Spinal cord (tissue), 9 donors: ENCODE measurements at regions not wholly inside any gene's neighbourhood (a gene's known extent, or its start where the extent isn't known, plus 50 kb on each side); places are given as distances from the start of the nearest gene placed in this dataset.
"Not testable (repeated sequence)": the region's sequence is repeated elsewhere in the genome, so short reads cannot be mapped to it uniquely, and the experiment has no call there.

ENCODE experiments used
- DNase-seq, 6 donors: peaks; one replicate each; pipeline versions ENCODE4 v3.0.0 to v3.0.0-alpha.2; 2013 to 2015; ENCODE audit warnings: low spot score in 6 of 6, low read depth in 4 of 6
- H3K27ac ChIP-seq: one replicate; pipeline ENCODE4 v1.5.1; 2013; ENCODE audit warnings: low read depth, low read length, control low read depth
- H3K27me3 ChIP-seq: one replicate; pipeline ENCODE4 v1.6.1; 2013; ENCODE audit warnings: low read length; ENCODE audit not compliant: control insufficient read depth, insufficient read depth
- H3K36me3 ChIP-seq: one replicate; pipeline ENCODE4 v1.6.1; 2013; ENCODE audit warnings: low read length; ENCODE audit not compliant: control insufficient read depth, insufficient read depth
- H3K4me1 ChIP-seq: one replicate; pipeline ENCODE4 v1.6.1; 2013; ENCODE audit warnings: low read length; ENCODE audit not compliant: control insufficient read depth, insufficient read depth
- H3K4me3 ChIP-seq: one replicate; pipeline ENCODE4 v1.5.1; 2013; ENCODE audit warnings: low read depth, low read length, control low read depth
- H3K9me3 ChIP-seq: one replicate; pipeline ENCODE4 v1.6.1; 2013; ENCODE audit warnings: low read length; ENCODE audit not compliant: control insufficient read depth, insufficient read depth
- WGBS: methylation state at CpG from one replicate; pipeline ENCODE4 v1.1.5; 2013; ENCODE audit warnings: missing lambda C conversion rate; ENCODE audit not compliant: insufficient coverage; 5-methylcytosine and 5-hydroxymethylcytosine counted together
- donor health status: healthy.

DNA sequence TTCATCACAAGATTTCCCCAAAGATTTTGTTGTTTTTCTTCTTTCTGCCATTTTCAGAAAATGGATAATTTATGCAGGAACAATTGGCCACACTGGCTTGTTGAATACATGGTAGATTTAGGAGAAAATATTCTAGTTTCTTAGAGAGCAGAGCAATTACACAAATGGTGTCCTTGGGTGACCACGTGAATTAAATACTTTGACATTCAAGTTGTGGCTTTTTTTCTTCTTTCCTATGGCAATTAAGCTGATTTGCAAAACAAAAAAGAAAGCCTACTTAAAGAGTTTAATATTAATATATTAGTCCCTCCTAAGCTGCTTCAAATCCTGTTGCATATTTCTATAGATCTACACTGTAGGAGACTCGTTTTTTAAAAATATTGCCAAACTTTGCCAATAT lies 133.0 kb upstream of the HTR2C start:
- H3K36me3 ChIP-seq = no peaks in the 10 kb centered on the region
- DNase-seq = no peak
- H3K4me1 ChIP-seq = no peaks in the 10 kb centered on the region
- H3K27ac ChIP-seq = no peak overlapping the region
- no CpG with 5 or more reads among the region's 2 CpGs for WGBS
- H3K4me3 ChIP-seq = no peak overlapping the region
- H3K27me3 ChIP-seq = peaks cover 6% of the 10 kb centered on the region
- no peaks in the 10 kb centered on the region for H3K9me3 ChIP-seq

DNA sequence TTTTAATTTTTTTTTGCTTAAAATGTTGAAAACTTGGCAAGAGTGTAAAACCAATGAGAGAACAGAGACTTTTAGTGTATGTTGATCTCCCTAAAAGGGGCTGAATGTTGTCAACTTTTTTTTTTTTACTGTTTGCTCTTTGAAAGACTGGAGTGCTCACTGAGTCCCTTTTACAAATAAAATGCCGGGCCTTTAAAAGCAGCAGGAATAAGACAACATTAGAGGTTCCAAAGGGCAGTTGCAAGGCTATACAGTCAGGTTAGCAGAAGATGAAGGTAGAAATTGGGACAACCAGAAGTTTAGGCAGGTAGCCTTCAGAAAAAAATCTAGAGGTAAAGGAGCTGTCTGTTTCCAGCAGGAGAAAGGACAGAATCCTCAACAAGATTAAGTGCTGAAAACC lies 132.5 kb upstream of the HTR2C start:
- Histone ChIP-seq H3K4me1 (no peaks in the 10 kb centered on the region), H3K27ac (no peak overlapping the region), H3K27me3 (peaks cover 6% of the 10 kb centered on the region), H3K4me3 (no peak overlapping the region), H3K36me3 (no peaks in the 10 kb centered on the region), H3K9me3 (no peaks in the 10 kb centered on the region)
- WGBS = no CpG with 5 or more reads among the region's 1 CpG
- DNase-seq = no peak

DNA sequence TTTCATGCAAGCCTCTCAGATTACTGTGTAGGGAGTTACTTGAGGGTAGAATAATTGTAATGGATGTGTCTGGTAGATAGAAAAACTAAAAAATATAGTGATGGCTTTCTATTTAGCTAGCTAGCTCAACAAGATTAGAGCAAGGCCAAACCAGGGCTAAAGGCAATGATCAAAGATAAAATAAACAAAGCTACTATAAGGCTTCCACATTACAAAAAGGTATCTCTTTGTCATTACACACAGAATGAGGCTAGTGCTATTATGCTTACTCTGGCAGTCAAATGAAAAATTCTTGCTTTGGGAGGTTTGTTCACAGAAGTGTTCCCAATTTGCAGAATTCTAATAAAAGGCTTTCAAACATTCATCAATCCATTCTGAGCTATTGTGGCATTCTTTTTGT lies 121.6 kb upstream of the HTR2C start:
- no peak overlapping the region for H3K27ac ChIP-seq
- peak in 1 of 6 donors; percentile 11 for DNase-seq
- H3K36me3 ChIP-seq = no peaks in the 10 kb centered on the region
- no peaks in the 10 kb centered on the region for H3K9me3 ChIP-seq
- no peaks in the 10 kb centered on the region for H3K27me3 ChIP-seq
- no peak overlapping the region for H3K4me3 ChIP-seq
- no peaks in the 10 kb centered on the region for H3K4me1 ChIP-seq

DNA sequence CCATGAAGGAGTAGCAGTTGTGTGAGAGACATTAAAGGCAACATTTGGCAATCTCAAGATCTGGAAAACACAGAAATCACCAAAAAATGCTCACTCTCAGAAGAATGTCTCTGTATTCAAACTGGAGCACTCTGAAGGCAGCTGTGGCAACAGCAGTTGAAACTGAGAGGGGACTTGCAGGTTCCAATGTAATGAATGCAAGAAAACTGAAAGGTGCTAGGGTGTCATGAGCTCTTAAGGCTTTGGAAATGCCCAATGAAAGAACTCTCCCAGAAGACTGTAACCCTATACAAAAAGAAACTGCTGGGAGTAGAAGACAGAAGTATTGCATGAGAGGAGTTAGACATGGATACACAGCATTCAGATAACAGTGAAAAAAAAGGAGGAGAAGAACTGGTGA lies 118.2 kb upstream of the HTR2C start:
- H3K27ac ChIP-seq = no peak overlapping the region
- H3K4me1 ChIP-seq = no peaks in the 10 kb centered on the region
- no peaks in the 10 kb centered on the region for H3K27me3 ChIP-seq
- no peak overlapping the region for H3K4me3 ChIP-seq
- no peaks in the 10 kb centered on the region for H3K36me3 ChIP-seq
- DNase-seq = no peak
- H3K9me3 ChIP-seq = no peaks in the 10 kb centered on the region

DNA sequence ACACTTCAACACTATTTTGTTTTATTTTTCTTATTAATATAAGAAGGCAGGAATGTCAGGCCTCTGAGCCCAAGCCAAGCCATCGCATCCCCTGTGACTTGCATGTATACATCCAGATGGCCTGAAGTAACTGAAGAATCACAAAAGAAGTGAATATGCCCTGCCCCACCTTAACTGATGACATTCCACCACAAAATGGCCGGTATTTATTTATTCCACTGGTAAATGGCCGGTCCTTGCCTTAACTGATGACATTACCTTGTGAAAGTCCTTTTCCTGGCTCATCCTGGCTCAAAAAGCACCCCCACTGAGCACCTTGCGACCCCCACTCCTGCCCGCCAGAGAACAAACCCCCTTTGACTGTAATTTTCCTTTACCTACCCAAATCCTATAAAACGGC lies 111.9 kb upstream of the HTR2C start:
- 73% methylated on average over 2 of the region's 6 CpGs for WGBS
- not testable (repeated sequence) for H3K27ac ChIP-seq

DNA sequence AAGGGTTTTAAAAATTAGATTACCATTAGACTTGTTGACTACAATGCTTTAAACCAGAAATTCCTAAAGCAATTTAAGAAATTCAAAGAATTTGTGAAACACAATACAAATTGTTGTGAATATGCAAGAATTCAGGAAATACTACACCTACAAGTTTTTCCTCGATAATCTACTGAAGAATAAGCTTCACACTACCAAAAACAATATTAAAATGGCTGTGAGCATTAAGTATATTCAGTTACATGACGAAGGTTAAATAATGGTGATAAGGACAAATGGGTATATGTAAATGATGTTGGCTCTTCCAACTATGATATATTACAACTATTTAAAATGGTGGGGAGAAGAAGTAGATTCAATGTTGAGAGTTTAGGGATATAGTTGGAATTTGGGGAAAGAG lies 111.1 kb upstream of the HTR2C start:
- Histone ChIP-seq H3K27me3 (peaks cover 2% of the 10 kb centered on the region), H3K9me3 (no peaks in the 10 kb centered on the region), H3K36me3 (no peaks in the 10 kb centered on the region), H3K4me1 (no peaks in the 10 kb centered on the region), H3K4me3 (no peak overlapping the region), H3K27ac (no peak overlapping the region)
- WGBS = no CpG with 5 or more reads among the region's 2 CpGs
- DNase-seq = no peak

More for the DNA sequence above, 111.9 kb upstream of the HTR2C start:
- H3K9me3 ChIP-seq, DNase-seq, H3K27me3 ChIP-seq, H3K4me3 ChIP-seq, H3K4me1 ChIP-seq, H3K36me3 ChIP-seq: not testable (repeated sequence)

DNA sequence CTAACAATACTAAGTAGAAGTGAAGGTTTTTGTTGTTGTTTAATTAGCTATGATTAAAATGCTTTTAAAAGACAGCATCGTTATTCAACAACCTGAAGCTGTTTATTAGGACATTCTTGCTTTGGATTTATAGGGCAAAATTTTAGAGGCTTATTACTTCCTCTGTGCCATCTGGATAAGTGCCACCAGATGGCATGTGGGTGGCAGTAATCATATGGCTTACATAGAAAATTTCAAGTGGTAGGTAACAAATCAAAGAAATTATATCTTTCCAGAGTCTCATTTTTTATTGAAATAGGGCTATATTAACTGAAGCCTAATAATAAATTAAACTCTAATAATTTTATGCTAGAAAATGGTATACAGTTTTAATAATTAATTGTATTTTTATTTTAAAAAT lies 83.3 kb upstream of the HTR2C start:
- peak in 1 of 6 donors; percentile 1 for DNase-seq
- no peaks in the 10 kb centered on the region for H3K36me3 ChIP-seq
- H3K4me1 ChIP-seq = no peaks in the 10 kb centered on the region
- H3K27ac ChIP-seq = no peak overlapping the region
- no peaks in the 10 kb centered on the region for H3K27me3 ChIP-seq
- WGBS = no CpG with 5 or more reads among the region's 1 CpG
- no peak overlapping the region for H3K4me3 ChIP-seq
- peaks cover 2% of the 10 kb centered on the region for H3K9me3 ChIP-seq

DNA sequence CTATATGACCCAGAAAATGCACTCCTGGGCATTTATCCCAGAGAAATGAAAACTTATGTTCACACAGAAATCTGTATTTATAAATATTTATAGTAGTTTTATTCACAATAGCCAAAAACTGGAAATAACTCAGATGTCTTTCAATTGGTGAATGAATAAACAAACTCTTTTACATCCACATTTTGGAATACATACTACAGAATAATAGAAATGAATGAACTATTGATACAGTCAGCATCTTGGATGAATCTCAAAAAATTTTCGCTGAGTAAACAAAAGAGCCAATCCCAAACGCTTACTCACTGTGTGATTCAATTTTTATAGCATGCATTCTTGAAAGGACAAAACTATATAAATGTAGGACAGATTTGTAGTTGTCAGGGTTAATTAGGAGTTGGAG lies 75.1 kb upstream of the HTR2C start:
- no CpG with 5 or more reads among the region's 2 CpGs for WGBS
- H3K9me3 ChIP-seq = peaks cover 2% of the 10 kb centered on the region
- H3K27me3 ChIP-seq = no peaks in the 10 kb centered on the region

DNA sequence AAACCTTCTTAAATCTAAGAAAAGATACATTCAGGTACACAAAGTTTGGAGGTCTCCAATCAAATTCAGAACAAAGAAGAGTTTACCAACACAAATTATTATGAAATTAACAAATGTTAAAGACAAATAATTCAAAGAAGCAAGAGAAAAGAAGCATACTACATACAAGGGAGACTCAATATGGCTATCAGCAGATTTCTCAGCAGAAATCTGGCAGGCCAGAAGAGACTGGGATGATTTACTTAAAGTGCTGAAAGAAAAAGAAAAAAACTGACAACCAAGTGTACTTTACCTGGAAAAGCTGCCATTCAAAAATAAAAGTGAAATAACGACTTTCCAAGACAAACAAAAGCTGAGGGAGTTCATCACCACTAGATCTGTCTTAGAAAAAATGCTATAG lies 64.4 kb upstream of the HTR2C start:
- whole genome bisulfite sequencing = no CpG with 5 or more reads among the region's 1 CpG
- H3K4me1 ChIP-seq = no peaks in the 10 kb centered on the region
- no peaks in the 10 kb centered on the region for H3K36me3 ChIP-seq
- H3K27me3 ChIP-seq = no peaks in the 10 kb centered on the region
- DNase-seq = no peak
- no peak overlapping the region for H3K4me3 ChIP-seq
- peaks cover 6% of the 10 kb centered on the region for H3K9me3 ChIP-seq
- no peak overlapping the region for H3K27ac ChIP-seq

More for the DNA sequence above, 75.1 kb upstream of the HTR2C start:
- H3K27ac ChIP-seq = no peak overlapping the region
- H3K36me3 ChIP-seq = no peaks in the 10 kb centered on the region
- H3K4me1 ChIP-seq = no peaks in the 10 kb centered on the region
- H3K4me3 ChIP-seq = no peak overlapping the region
- DNase-seq = no peak

DNA sequence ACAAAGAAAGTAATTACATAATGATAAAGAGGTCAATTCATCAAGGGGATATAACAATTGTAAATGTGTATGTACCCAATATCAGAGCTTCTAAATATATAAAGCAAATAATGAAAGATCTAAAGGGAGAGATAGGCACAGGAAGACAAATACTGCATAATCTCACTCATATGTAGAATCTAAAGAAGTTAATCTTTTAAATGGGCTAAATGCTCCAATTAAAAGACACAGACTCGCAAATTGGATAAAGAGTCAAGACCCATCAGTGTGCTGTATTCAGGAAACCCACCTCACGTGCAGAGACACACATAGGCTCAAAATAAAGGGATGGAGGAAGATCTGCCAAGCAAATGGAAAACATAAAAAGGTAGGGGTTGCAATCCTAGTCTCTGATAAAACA lies 63.2 kb upstream of the HTR2C start:
- H3K9me3 ChIP-seq, H3K36me3 ChIP-seq, H3K4me3 ChIP-seq, DNase-seq, H3K4me1 ChIP-seq, H3K27ac ChIP-seq, H3K27me3 ChIP-seq: not testable (repeated sequence)
- WGBS = no CpG with 5 or more reads among the region's 2 CpGs
